K562 (cell line): ENCODE measurements at regions not wholly inside any gene's neighbourhood (a gene's known extent, or its start where the extent isn't known, plus 50 kb on each side); places are given as distances from the start of the nearest gene placed in this dataset.

Source experiments
- BDP1 ChIP-seq: IDR thresholded peaks from 3 replicates; pipeline ENCODE4 v1.6.1; 2011; ENCODE audit not compliant: insufficient read length, insufficient read depth
- BHLHE40 ChIP-seq: IDR thresholded peaks from 2 replicates; pipeline ENCODE4 v1.6.1; 2011; ENCODE audit warnings: low read length, improper control_type of control experiment
- CBFB ChIP-seq: sonication (generic); formaldehyde crosslinking; IDR thresholded peaks from 2 replicates; pipeline ENCODE4 v1.4.0; 2020; ENCODE audit warnings: mild to moderate bottlenecking, missing genetic modification reagents
- CBX5 ChIP-seq: IDR thresholded peaks from 2 replicates; pipeline ENCODE4 v1.6.1; 2014; ENCODE audit warnings: low read depth, borderline replicate concordance
- CC2D1A ChIP-seq: fragments of 450-650 bp; IDR thresholded peaks from 2 replicates; pipeline ENCODE4 v1.6.1; 2017; ENCODE audit warnings: mild to moderate bottlenecking
- CCNT2 ChIP-seq: IDR thresholded peaks from 2 replicates; pipeline ENCODE4 v1.6.1; 2011; ENCODE audit warnings: borderline replicate concordance, low read depth, mild to moderate bottlenecking, moderate library complexity, mixed read lengths, low read length; ENCODE audit not compliant: insufficient read length; ENCODE audit errors: extremely low read depth
- EP400 ChIP-seq: fragments of 450-650 bp; IDR thresholded peaks from 2 replicates; pipeline ENCODE4 v1.6.1; 2017; ENCODE audit warnings: antibody characterized with exemption, mild to moderate bottlenecking, moderate library complexity
- GABPB1 ChIP-seq: sonication (generic); formaldehyde crosslinking; IDR thresholded peaks from 2 replicates; pipeline ENCODE4 v1.8.0; 2022; ENCODE audit warnings: mild to moderate bottlenecking, missing genetic modification reagents
- HDAC6 ChIP-seq: IDR thresholded peaks from 2 replicates; pipeline ENCODE4 v1.6.1; 2012; ENCODE audit warnings: low read depth, mild to moderate bottlenecking, control low read depth, inconsistent platforms, low read length, moderate library complexity
- HNRNPK ChIP-seq: fragments of 200-400 bp; formaldehyde crosslinking; IDR thresholded peaks from one replicate; pipeline ENCODE4 v1.6.1; 2018; ENCODE audit warnings: mild to moderate bottlenecking, low read depth, low read length; ENCODE audit not compliant: poor library complexity, severe bottlenecking
- HNRNPLL ChIP-seq: fragments of 200-400 bp; formaldehyde crosslinking; IDR thresholded peaks from 2 replicates; pipeline ENCODE4 v1.6.1; 2017; ENCODE audit warnings: low read length, low read depth, mild to moderate bottlenecking; ENCODE audit not compliant: poor library complexity, severe bottlenecking
- IRF9 ChIP-seq: fragments of 450-650 bp; IDR thresholded peaks from 2 replicates; pipeline ENCODE4 v1.6.1; 2016; ENCODE audit warnings: missing biosample characterization, missing genetic modification characterization
- JUND ChIP-seq, 2 experiments: IDR thresholded peaks; 2 replicates in 1 of 2; 3 replicates in 1 of 2; pipeline ENCODE4 v1.6.1; 2011; ENCODE audit warnings: borderline replicate concordance in 2 of 2, low read depth in 2 of 2, low read length in 2 of 2, improper control_type of control experiment in 1 of 2, missing biosample characterization in 1 of 2, missing genetic modification characterization in 1 of 2, missing genetic modification reagents in 1 of 2
- NFE2L1 ChIP-seq: fragments of 450-650 bp; IDR thresholded peaks from 2 replicates; pipeline ENCODE4 v1.6.1; 2016; ENCODE audit warnings: missing genetic modification characterization, low read depth, mild to moderate bottlenecking, missing compliant biosample characterization, moderate library complexity, borderline replicate concordance
- NR2C1 ChIP-seq, 2 experiments: fragments of 450-650 bp; IDR thresholded peaks; 2 replicates each; pipeline ENCODE4 v1.6.1; 2017; ENCODE audit warnings: mild to moderate bottlenecking in 2 of 2, antibody characterized with exemption in 1 of 2, inconsistent platforms in 1 of 2, missing compliant biosample characterization in 1 of 2, missing genetic modification characterization in 1 of 2
- PKNOX1 ChIP-seq: fragments of 450-650 bp; IDR thresholded peaks from 2 replicates; pipeline ENCODE4 v1.6.1; 2016
- RAD21 ChIP-seq, 2 experiments: fragments of 250-450 bp in 1 of 2; fragments of 450-650 bp in 1 of 2; sonication (Bioruptor Pico) in 1 of 2; formaldehyde crosslinking in 1 of 2; IDR thresholded peaks in 1 of 2; conservative IDR thresholded peaks in 1 of 2; 2 replicates each; pipeline versions ENCODE4 v1.4.0 to v1.8.0; 2020 to 2022; ENCODE audit warnings: mild to moderate bottlenecking in 2 of 2, moderate library complexity in 1 of 2
- RHOXF2B ChIP-seq: fragments of 250-450 bp; sonication (Bioruptor Pico); conservative IDR thresholded peaks from 2 replicates; pipeline ENCODE4 v1.5.1; 2021
- RNF2 ChIP-seq: sonication (generic); IDR thresholded peaks from 2 replicates; pipeline ENCODE4 v1.6.1; 2016
- SUPT5H ChIP-seq: fragments of 450-650 bp; IDR thresholded peaks from 2 replicates; pipeline ENCODE4 v1.6.1; 2016
- USF2 ChIP-seq: sonication (generic); formaldehyde crosslinking; IDR thresholded peaks from 2 replicates; pipeline ENCODE4 v1.5.0; 2020; ENCODE audit warnings: missing genetic modification reagents
- ZNF212 ChIP-seq: fragments of 450-650 bp; formaldehyde crosslinking; IDR thresholded peaks from 2 replicates; pipeline ENCODE4 v1.4.0; 2020; ENCODE audit warnings: mild to moderate bottlenecking
- ZNF24 ChIP-seq: fragments of 450-650 bp; IDR thresholded peaks from 2 replicates; pipeline ENCODE4 v1.6.1; 2016
- ZNF668 ChIP-seq: fragments of 250-450 bp; sonication (Bioruptor Pico); IDR thresholded peaks from 2 replicates; pipeline ENCODE4 v1.8.0; 2022; ENCODE audit warnings: mild to moderate bottlenecking, inconsistent platforms
- ZNF740 ChIP-seq, 3 experiments: fragments of 200-800 bp in 1 of 3; sonication (Bioruptor generic) in 1 of 3; sonication (generic) in 1 of 3; formaldehyde crosslinking in 1 of 3; IDR thresholded peaks; 2 replicates each; pipeline versions ENCODE4 v1.6.1 to v1.8.0; 2016 to 2022; ENCODE audit warnings: mild to moderate bottlenecking in 2 of 3, missing compliant biosample characterization in 2 of 3, missing genetic modification characterization in 2 of 3, missing genetic modification reagents in 1 of 3
- ZSCAN32 ChIP-seq: fragments of 450-650 bp; formaldehyde crosslinking; IDR thresholded peaks from 2 replicates; pipeline ENCODE4 v1.4.0; 2020; ENCODE audit warnings: mild to moderate bottlenecking, moderate library complexity

GRCh38 chr7:371119-371778 lies 81.3 kb downstream of the FOXL3 start (continued):
- TF ChIP-seq CBX5: no peak
- no peak for TF ChIP-seq ZNF668
- TF ChIP-seq ZNF740 (CRISPR knock-in tag; IDR thresholded peaks at IDR 0.05): peak; percentile 72
- no peak for TF ChIP-seq ZNF740 (tag; IDR thresholded peaks at IDR 0.05)
- no peak for TF ChIP-seq RAD21 (CRISPR knock-in tag; conservative IDR thresholded peaks at IDR 0.05 in 1 of 2, IDR thresholded peaks at IDR 0.05 in 1 of 2)
- TF ChIP-seq PKNOX1: peak; percentile 51; the same call in 1 of the 2 replicates
- no peak for TF ChIP-seq USF2
- TF ChIP-seq RNF2: no peak
- TF ChIP-seq ZNF212 (CRISPR knock-in tag): no peak
- no peak for TF ChIP-seq EP400
- TF ChIP-seq SUPT5H: no peak
- no peak for TF ChIP-seq CCNT2
- no peak for TF ChIP-seq ZNF24
- no peak for TF ChIP-seq NFE2L1 (tag)
- no peak for TF ChIP-seq CBFB (CRISPR knock-in tag)
- TF ChIP-seq HNRNPLL: no peak
- TF ChIP-seq RHOXF2B (CRISPR knock-in tag): no peak
- no peak for TF ChIP-seq BHLHE40
- TF ChIP-seq ZSCAN32 (CRISPR knock-in tag): no peak
- TF ChIP-seq HDAC6: no peak
- no peak for TF ChIP-seq JUND (IDR thresholded peaks at IDR 0.05; ENCODE audit: borderline replicate concordance, low read depth, low read length)
- TF ChIP-seq JUND (tag; IDR thresholded peaks at IDR 0.05; ENCODE audit: borderline replicate concordance, low read depth, low read length): no peak
- peak; percentile 81 for TF ChIP-seq NR2C1 (IDR thresholded peaks at IDR 0.05)
- TF ChIP-seq NR2C1 (tag; IDR thresholded peaks at IDR 0.05): peak; percentile 85
- TF ChIP-seq HNRNPK: no peak
- no peak for TF ChIP-seq BDP1
- no peak for TF ChIP-seq CC2D1A
- TF ChIP-seq IRF9: no peak
- no peak for TF ChIP-seq GABPB1
